WTC11 (cell line): ENCODE measurements at regions not wholly inside any gene's neighbourhood (a gene's known extent, or its start where the extent isn't known, plus 50 kb on each side); places are given as distances from the start of the nearest gene placed in this dataset.

Experiments used
- ATAC-seq: fragments of 200-7000 bp; cut with Tn5 transposase; 2 replicates; pipeline ENCODE4 v1.10.0; 2021; ENCODE audit warnings: mild to moderate bottlenecking, moderate library complexity
- CTCF ChIA-PET: fragments of 300-600 bp; sonication (Branson Sonifier 250); formaldehyde crosslinking; loops from one replicate; lab custom pipeline; 2021; ENCODE audit warnings: antibody characterized with exemption; lab: Charles Lee
- POLR2A ChIA-PET: fragments of 350-600 bp; sonication (Branson Sonifier 250); formaldehyde crosslinking; loops from one replicate; lab custom pipeline; 2021; ENCODE audit warnings: antibody characterized with exemption; lab: Charles Lee
- DNase-seq: peaks from one replicate; pipeline ENCODE4 v3.0.0; 2021; ENCODE audit warnings: low spot score
- H3K27ac Mint-ChIP-seq: 2 replicates; pipeline ENCODE4 v1.8.0; 2021; ENCODE audit warnings: mixed read lengths
- H3K27me3 Mint-ChIP-seq: 2 replicates; pipeline ENCODE4 v1.8.0; 2021; ENCODE audit warnings: low read depth, mild to moderate bottlenecking, moderate library complexity, mixed read lengths
- H3K36me3 Mint-ChIP-seq: 2 replicates; pipeline ENCODE4 v1.8.0; 2021; ENCODE audit warnings: mixed read lengths
- H3K4me1 Mint-ChIP-seq: 2 replicates; pipeline ENCODE4 v1.8.0; 2022; ENCODE audit warnings: mixed read lengths
- H3K4me3 Mint-ChIP-seq: 2 replicates; pipeline ENCODE4 v1.8.0; 2021; ENCODE audit warnings: mild to moderate bottlenecking, moderate library complexity, mixed read lengths
- H3K9me3 Mint-ChIP-seq: 2 replicates; pipeline ENCODE4 v1.8.0; 2021; ENCODE audit warnings: mixed read lengths
- CREM ChIP-seq: sonication (generic); formaldehyde crosslinking; IDR thresholded peaks from 2 replicates; pipeline ENCODE4 v1.8.1; 2022; ENCODE audit warnings: mild to moderate bottlenecking, missing genetic modification reagents, moderate library complexity
- GRHL2 ChIP-seq: fragments of 250-450 bp; sonication (Bioruptor Pico); IDR thresholded peaks from 2 replicates; pipeline ENCODE4 v1.8.0; 2022; ENCODE audit warnings: mild to moderate bottlenecking, moderate library complexity; ENCODE audit not compliant: insufficient replicate concordance, severe bottlenecking
- JUN ChIP-seq: sonication (generic); formaldehyde crosslinking; IDR thresholded peaks from 2 replicates; pipeline ENCODE4 v1.8.0; 2023; ENCODE audit warnings: mild to moderate bottlenecking, missing genetic modification reagents
- MXD4 ChIP-seq: fragments of 250-450 bp; sonication (Bioruptor Pico); IDR thresholded peaks from 2 replicates; pipeline ENCODE4 v1.8.0; 2021; ENCODE audit warnings: mild to moderate bottlenecking, moderate library complexity, borderline replicate concordance
- NFATC4 ChIP-seq: fragments of 250-450 bp; sonication (Bioruptor Pico); IDR thresholded peaks from 2 replicates; pipeline ENCODE4 v1.9.0; 2021; ENCODE audit warnings: mild to moderate bottlenecking
- NR1H2 ChIP-seq: sonication (generic); formaldehyde crosslinking; IDR thresholded peaks from 2 replicates; pipeline ENCODE4 v1.9.0; 2021; ENCODE audit warnings: mild to moderate bottlenecking, moderate library complexity, missing genetic modification reagents
- SP1 ChIP-seq: sonication (generic); formaldehyde crosslinking; conservative IDR thresholded peaks from 2 replicates; pipeline ENCODE4 v1.8.1; 2022; ENCODE audit warnings: missing genetic modification reagents
- TCF7 ChIP-seq: sonication (generic); formaldehyde crosslinking; IDR thresholded peaks from 2 replicates; pipeline ENCODE4 v1.8.0; 2022; ENCODE audit warnings: mild to moderate bottlenecking, low read depth, missing genetic modification reagents, moderate library complexity
- ZNF263 ChIP-seq: sonication (generic); formaldehyde crosslinking; IDR thresholded peaks from 2 replicates; pipeline ENCODE4 v1.8.1; 2022; ENCODE audit warnings: low read depth, mild to moderate bottlenecking, moderate library complexity, missing genetic modification reagents
- ZNF671 ChIP-seq: fragments of 250-450 bp; sonication (Bioruptor Pico); IDR thresholded peaks from 2 replicates; pipeline ENCODE4 v1.8.0; 2021; ENCODE audit warnings: mild to moderate bottlenecking
- TF ChIP-seq, protein P1 (sequence below): sonication (generic); formaldehyde crosslinking; IDR thresholded peaks from 2 replicates; pipeline ENCODE4 v1.8.0; 2022; ENCODE audit warnings: missing genetic modification reagents
- TF ChIP-seq, protein P2 (sequence below): fragments of 250-450 bp; sonication (Bioruptor Pico); IDR thresholded peaks from 2 replicates; pipeline ENCODE4 v2.1.2; 2022; ENCODE audit warnings: mild to moderate bottlenecking, moderate library complexity
- TF ChIP-seq, protein P3 (sequence below): fragments of 250-450 bp; sonication (Bioruptor Pico); conservative IDR thresholded peaks from 2 replicates; pipeline ENCODE4 v1.9.0; 2021; ENCODE audit warnings: mild to moderate bottlenecking
- TF ChIP-seq, protein P4 (sequence below): fragments of 200-600 bp; IDR thresholded peaks from 2 replicates; pipeline ENCODE4 v1.8.0; 2022; ENCODE audit warnings: antibody characterized with exemption
- TF ChIP-seq, protein P5 (sequence below): sonication (generic); formaldehyde crosslinking; IDR thresholded peaks from 2 replicates; pipeline ENCODE4 v1.8.0; 2022; ENCODE audit warnings: mild to moderate bottlenecking, missing genetic modification reagents

DNA sequence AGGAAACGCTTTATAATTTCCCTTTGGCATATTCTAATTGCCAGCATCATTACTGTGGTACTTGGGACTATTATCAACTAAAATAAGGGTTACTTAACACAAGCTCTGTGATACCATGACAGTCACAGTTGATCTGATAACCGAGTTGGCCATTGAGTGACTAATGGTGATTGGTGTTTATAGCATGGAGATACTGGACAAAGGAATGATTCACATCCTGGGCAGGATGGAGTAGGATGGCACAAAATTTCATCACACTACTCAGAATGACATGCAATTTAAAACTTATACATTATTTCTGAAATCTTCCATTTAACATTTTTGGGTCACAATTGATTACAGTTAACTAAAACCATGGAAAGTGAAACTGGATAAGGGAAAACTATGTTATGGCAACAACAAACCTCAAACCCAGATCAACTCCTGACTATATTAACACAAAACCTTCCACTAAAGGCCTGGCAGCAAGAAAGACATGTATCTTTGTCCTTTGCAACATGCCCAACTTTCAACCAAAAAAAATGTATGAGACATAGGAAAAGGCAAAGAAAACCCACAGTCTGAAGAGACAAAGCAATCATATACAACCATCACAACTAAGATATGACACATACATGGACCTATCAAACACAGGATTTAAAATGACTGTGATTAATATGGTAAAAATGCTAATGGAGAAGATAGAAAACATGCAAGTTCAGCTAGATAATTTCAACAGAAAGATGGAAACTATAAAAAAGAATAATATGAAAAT lies 208.5 kb upstream of the NRP1 start:
- CTCF ChIA-PET, result no interaction called here
- no peak for ATAC-seq
- TF ChIP-seq TCF7 (no peak), ZNF671 (CRISPR knock-in tag) (no peak), NR1H2 (CRISPR knock-in tag) (no peak), JUN (CRISPR knock-in tag) (no peak)
- TF ChIP-seq, protein P1, sequence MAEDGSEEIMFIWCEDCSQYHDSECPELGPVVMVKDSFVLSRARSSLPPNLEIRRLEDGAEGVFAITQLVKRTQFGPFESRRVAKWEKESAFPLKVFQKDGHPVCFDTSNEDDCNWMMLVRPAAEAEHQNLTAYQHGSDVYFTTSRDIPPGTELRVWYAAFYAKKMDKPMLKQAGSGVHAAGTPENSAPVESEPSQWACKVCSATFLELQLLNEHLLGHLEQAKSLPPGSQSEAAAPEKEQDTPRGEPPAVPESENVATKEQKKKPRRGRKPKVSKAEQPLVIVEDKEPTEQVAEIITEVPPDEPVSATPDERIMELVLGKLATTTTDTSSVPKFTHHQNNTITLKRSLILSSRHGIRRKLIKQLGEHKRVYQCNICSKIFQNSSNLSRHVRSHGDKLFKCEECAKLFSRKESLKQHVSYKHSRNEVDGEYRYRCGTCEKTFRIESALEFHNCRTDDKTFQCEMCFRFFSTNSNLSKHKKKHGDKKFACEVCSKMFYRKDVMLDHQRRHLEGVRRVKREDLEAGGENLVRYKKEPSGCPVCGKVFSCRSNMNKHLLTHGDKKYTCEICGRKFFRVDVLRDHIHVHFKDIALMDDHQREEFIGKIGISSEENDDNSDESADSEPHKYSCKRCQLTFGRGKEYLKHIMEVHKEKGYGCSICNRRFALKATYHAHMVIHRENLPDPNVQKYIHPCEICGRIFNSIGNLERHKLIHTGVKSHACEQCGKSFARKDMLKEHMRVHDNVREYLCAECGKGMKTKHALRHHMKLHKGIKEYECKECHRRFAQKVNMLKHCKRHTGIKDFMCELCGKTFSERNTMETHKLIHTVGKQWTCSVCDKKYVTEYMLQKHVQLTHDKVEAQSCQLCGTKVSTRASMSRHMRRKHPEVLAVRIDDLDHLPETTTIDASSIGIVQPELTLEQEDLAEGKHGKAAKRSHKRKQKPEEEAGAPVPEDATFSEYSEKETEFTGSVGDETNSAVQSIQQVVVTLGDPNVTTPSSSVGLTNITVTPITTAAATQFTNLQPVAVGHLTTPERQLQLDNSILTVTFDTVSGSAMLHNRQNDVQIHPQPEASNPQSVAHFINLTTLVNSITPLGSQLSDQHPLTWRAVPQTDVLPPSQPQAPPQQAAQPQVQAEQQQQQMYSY (CRISPR knock-in tag), result no peak
- TF ChIP-seq, protein P2, sequence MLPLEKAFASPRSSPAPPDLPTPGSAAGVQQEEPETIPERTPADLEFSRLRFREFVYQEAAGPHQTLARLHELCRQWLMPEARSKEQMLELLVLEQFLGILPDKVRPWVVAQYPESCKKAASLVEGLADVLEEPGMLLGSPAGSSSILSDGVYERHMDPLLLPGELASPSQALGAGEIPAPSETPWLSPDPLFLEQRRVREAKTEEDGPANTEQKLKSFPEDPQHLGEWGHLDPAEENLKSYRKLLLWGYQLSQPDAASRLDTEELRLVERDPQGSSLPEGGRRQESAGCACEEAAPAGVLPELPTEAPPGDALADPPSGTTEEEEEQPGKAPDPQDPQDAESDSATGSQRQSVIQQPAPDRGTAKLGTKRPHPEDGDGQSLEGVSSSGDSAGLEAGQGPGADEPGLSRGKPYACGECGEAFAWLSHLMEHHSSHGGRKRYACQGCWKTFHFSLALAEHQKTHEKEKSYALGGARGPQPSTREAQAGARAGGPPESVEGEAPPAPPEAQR (CRISPR knock-in tag), result no peak
- H3K36me3 Mint-ChIP-seq, result no peaks in the 10 kb centered on the region; the same call in 1 of the 2 replicates
- no peak overlapping the region for H3K4me3 Mint-ChIP-seq
- peaks cover 5% of the 10 kb centered on the region; the same call in 1 of the 2 replicates for H3K4me1 Mint-ChIP-seq
- H3K27me3 Mint-ChIP-seq, result no peaks in the 10 kb centered on the region
- POLR2A ChIA-PET, result no interaction called here
- DNase-seq, result no peak
- H3K9me3 Mint-ChIP-seq, result peaks cover 9% of the 10 kb centered on the region
- H3K27ac Mint-ChIP-seq, result no peak overlapping the region

DNA sequence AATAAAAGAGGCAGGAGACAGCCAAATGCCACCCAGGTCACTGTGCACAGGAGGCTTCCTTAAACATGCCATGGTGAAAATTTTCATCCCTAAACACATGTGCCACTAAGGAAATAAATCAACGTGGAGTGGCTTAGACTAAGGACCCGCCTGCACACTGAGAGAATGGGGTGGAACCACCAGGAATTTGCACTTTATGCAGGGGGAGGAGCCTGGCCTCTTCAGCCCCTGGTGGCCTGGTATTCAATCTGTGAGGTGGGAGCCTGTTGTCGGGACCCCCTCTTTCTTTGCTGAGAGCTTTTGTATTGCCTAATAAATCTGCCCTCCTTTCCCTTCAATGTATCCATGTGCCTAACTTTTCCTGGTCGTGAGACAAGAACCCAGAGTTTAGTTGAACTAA lies 204.6 kb upstream of the NRP1 start:
- H3K9me3 Mint-ChIP-seq, result peaks cover 9% of the 10 kb centered on the region
- POLR2A ChIA-PET, result no interaction called here
- H3K4me1 Mint-ChIP-seq, result peaks cover 15% of the 10 kb centered on the region
- H3K36me3 Mint-ChIP-seq, result no peaks in the 10 kb centered on the region; the same call in 1 of the 2 replicates
- CTCF ChIA-PET, result no interaction called here
- no peaks in the 10 kb centered on the region for H3K27me3 Mint-ChIP-seq
- H3K27ac Mint-ChIP-seq, result no peak overlapping the region
- DNase-seq (no peak), ATAC-seq (peak; percentile 53)
- H3K4me3 Mint-ChIP-seq, result no peak overlapping the region
- TF ChIP-seq, protein P1 (CRISPR knock-in tag), result no peak
- TF ChIP-seq CREM (no peak), MXD4 (CRISPR knock-in tag) (no peak), NFATC4 (CRISPR knock-in tag) (no peak), ZNF263 (CRISPR knock-in tag) (no peak), SP1 (CRISPR knock-in tag) (no peak), GRHL2 (no peak)
- TF ChIP-seq, protein P3, sequence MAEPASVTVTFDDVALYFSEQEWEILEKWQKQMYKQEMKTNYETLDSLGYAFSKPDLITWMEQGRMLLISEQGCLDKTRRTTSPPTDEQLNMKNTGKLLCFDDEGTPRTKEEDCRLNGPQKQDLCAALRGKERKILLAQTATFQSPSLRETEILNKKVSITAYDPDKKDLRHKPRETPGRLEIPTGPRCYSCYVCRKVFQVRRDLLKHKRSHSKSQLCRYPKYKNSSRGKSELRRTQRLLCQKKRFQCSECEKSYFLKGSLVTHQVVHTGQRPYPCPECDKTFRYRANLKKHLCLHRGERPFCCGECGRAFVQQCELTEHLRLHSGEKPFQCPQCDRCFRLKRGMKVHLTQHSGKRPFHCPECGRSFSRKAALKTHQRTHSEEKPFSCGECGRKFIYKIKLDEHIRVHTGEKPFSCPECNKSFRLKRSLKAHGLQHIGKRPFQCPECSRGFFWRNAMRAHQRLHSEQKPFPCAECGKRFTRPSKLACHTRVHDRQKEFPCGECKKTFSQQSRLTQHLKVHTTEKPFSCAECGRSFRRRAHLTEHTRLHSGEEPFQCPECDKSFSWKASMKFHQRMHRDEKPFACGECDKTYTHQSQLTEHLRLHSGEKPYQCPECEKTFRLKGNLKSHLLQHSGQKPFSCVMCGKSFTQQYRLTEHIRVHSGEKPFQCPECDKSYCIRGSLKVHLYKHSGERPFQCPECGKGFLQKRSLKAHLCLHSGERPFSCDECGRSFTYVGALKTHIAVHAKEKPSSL (CRISPR knock-in tag), result no peak
- TF ChIP-seq, protein P4, sequence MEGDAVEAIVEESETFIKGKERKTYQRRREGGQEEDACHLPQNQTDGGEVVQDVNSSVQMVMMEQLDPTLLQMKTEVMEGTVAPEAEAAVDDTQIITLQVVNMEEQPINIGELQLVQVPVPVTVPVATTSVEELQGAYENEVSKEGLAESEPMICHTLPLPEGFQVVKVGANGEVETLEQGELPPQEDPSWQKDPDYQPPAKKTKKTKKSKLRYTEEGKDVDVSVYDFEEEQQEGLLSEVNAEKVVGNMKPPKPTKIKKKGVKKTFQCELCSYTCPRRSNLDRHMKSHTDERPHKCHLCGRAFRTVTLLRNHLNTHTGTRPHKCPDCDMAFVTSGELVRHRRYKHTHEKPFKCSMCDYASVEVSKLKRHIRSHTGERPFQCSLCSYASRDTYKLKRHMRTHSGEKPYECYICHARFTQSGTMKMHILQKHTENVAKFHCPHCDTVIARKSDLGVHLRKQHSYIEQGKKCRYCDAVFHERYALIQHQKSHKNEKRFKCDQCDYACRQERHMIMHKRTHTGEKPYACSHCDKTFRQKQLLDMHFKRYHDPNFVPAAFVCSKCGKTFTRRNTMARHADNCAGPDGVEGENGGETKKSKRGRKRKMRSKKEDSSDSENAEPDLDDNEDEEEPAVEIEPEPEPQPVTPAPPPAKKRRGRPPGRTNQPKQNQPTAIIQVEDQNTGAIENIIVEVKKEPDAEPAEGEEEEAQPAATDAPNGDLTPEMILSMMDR, result no peak
- TF ChIP-seq, protein P5, sequence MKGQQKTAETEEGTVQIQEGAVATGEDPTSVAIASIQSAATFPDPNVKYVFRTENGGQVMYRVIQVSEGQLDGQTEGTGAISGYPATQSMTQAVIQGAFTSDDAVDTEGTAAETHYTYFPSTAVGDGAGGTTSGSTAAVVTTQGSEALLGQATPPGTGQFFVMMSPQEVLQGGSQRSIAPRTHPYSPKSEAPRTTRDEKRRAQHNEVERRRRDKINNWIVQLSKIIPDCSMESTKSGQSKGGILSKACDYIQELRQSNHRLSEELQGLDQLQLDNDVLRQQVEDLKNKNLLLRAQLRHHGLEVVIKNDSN (CRISPR knock-in tag), result no peak
- TF ChIP-seq, protein P2 (CRISPR knock-in tag), result no peak
